HG02840 (cell line): ENCODE measurements at regions not wholly inside any gene's neighbourhood (a gene's known extent, or its start where the extent isn't known, plus 50 kb on each side); places are given as distances from the start of the nearest gene placed in this dataset.
A peak's percentile ranks its signal among the peaks of the same experiment; 100 is the strongest.

ENCODE experiments used
- ATAC-seq: cut with Tn5 transposase; IDR thresholded peaks from one replicate; pipeline ENCODE4 v1.9.1; 2021; ENCODE audit warnings: mild to moderate bottlenecking, moderate library complexity, moderate number of reproducible peaks; ENCODE audit not compliant: unreplicated experiment, low FRiP score

DNA sequence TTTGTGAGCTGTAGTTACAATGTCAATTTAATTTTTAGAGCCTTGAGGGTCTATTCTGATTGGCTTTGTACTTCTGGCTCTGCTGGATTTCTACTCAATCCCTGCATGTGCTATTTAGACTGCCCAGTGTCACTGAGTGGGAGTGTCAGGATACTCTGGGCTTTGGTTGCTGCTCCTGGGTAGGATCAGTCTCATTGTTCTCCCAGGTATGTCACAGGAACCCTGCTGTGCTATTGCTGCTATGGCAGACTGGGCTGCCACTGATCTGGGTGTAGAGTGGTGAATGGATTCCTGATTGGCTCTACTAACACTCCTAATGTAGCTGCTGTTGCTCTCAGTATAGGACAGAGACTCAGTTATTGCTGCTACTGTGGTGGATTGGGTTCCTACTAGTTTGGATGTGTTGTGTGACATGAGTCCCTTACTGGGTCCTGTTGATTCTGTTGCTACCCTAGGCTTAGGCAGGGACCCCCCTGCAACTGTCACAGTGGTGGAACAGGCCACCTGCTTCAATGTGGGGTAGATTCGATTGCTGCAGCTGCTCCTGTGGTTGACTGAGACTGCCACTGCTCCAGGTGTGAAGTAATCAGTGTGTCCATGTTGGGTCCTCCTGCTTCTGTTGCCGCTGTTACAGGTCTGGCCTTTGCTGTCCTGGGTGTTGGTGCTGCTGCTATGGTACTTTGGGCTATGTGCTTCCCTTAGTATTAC lies 707.8 kb upstream of the AMOT start:
- ATAC-seq, result no peak

DNA sequence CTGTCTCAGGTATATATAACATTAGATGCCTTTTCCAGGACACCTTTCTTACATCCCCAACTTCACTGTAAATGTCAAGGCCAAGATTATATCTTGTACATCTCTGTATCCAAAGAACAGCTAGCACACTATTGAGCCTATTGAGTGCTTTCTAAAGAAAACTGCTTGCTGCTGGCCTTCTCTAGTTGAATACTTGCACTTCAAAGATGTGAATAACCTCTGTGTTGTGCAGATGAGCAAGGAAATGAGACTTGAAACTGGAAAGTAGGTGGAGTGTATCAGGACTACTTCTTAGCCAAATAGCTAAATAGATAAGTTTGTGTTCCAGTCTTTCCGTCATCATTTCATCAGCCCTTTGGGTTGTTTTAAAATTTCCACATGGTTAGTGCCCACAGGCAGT lies 704.4 kb upstream of the AMOT start:
- no peak for ATAC-seq

DNA sequence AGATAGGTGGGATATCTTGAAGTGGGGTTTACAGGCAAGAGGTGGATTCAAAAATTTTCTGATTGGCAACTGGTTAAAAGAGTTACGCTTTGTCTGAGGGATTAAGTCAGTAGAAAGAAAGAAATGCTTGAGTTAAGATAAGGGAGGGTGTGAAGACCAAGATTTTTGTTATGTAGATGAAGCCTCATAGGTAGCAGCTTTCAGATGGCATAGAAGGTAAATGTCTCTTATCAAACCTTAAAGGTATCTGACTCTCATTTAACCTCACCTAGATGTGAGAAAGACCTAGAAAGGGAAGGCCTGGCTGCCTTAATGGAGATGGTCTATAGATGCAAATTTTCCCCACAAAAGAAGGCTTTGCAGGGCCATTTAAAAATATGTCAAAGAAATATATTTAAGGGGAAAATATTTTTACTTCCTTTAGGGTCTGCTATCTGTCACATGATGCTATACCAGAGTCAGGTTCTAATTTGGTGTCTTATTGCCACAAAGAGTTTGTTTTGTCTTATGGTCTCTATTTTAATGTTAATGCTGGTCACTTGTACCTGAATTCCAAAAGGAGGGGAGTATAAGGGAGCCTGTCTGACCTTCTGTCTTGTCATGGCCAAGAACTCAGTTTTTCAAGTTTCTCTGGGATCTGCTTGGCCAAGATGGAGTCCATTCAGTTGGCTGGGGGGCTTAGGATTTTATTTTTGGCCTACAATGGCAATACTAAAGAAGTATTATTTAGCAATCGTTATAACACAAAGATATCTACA lies 699.1 kb upstream of the AMOT start:
- no peak for ATAC-seq

DNA sequence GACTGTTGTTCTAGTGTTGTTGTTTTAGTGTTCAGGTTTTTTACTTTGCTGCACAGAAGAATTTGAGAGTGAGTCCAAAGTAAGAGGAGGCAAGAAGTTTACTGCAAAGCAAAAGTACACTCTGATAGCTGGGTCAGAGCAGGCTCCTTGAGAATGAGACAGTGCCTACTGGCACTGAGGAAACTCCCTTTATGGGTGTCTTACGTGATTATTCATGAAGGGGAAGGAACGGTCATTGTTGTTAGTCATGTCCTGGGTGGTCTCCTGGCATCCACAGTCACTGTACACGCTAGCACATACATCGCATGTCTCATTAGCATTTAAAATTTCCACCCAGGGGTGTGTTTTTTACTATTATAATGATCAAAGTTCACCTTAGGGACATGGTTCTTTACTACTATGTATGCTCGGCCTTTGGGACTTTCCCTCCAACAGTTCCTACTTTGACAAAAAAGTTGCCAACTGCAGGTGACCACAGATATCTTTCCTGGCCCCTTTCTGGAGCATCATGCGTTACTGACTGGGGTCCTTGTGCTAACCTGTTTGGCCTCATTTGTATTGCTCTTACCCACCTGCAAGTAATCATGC lies 688.9 kb upstream of the AMOT start:
- ATAC-seq, result no peak

DNA sequence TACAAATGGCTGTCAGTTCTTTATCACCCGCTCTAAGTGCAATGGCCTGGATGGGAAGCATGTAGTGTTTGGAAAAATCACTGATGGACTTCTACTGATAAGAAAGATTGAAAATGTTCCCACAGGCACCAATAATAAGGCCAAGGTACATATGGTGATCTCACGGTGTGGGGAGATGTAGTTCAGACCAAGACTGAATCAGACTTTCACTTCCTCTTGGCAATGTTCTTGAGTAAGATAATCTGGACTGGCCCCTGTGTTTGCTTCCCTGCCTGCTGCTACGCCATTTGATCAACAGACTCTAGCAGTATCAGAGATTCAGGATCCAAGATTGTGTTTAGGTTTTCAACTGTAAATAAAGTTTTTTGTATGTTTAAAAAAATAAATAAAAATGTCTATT lies 682.2 kb upstream of the AMOT start:
- peak; percentile 90 for ATAC-seq

DNA sequence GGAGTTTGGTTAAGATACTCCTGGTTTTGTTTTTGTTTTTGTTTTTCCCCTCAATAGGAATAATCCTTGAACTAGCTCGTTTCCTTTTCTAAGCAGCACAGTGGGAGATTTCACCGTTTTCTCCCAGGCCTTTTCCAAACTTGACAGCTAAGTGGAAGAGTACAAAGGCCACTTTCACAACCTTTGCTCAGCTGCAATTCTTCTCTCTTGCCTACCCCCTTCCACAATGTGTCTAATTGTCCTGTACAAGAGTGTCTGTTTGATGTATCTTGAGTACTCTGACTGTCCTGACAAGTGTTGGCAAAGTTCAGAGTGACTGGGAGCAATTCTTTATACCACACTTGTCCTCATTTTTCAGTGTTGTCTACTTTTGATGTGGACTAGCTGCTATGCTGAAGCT lies 674.3 kb upstream of the AMOT start:
- ATAC-seq, result no peak

DNA sequence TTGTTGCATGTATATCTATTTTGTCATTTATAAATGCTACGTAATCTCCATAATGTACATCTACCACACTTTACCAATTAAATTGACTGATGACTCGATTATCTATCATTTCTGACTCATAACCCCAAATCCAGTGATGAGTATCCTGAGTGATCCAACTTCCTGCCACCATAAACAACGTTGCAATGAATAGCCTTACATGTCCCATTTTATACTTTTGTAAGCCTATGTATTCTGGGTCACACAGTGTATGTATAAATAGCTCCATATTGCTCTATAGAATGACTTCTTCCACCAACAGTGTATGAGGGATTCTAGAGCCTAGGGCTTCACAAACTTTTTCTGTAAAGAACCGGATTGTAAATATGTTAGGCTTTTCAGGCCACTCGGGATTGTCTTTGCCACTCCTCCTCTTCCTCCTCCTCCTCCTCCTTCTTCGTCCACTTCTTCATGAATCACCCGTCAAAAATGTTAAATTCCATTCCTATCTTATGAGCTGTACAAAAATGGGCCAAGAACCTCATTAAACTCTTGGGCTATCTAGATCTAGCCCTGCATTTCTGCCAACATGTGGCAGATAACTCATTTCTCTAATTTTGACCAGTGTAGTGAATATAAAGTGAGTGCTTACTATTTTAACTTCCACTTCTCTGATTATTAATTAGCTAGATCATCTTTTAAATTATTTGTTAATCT lies 672.2 kb upstream of the AMOT start:
- ATAC-seq, result no peak

DNA sequence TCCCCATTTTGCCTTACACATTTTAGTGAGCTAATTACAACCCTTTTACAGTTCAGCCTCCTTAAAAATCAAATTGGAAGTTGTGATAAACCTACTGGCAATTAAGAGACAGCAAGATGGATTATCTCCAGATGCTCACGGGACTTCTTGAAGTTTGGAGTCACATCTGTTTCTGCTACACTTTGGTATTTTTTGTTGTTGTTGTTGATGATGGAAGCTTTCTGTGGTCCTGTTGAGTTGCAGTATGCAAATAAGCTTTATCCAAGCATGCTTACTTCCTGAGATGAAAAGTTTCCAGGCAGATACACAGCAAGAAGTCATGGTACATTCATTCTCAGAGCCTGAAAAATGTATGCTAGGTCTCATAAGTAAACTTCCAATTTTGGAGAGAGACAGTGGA lies 670.0 kb upstream of the AMOT start:
- ATAC-seq, result no peak

DNA sequence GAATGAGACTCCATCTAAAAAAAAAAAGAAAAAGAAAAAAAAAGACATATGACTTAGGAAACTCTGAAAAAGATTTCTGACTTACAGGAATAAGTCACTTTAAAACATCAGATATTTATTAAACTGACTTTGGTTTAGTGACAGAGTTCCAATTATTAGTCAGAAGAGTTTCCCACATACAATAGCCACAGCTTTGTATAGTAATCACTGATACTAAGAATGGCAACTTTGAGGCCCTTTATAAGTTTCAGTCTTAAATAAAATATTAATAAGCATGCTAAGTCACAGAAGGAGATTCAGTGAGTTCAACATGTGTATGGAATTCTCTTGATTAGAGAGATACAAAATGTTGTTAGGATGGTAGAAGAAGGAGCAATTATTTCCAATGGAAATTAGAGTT lies 652.3 kb upstream of the AMOT start:
- ATAC-seq, result no peak

DNA sequence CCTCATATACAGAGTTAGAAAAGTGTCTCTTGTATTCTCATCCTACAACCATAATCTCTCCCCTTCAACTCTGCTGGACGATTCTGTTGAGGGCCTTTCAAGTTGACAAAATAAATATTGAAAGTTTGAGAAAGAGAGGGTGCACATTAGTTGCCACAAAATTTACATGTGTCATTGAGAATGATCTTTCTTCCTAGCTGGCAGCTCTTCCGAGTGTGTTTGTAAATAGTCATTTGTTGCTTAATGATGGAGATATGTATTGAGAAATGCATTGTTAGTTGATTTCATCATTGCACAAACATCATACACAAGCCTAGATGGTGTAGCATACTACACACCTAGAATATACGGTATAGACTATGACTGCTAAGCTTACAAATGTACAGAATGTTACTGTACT lies 632.8 kb upstream of the AMOT start:
- ATAC-seq, result peak; percentile 75

DNA sequence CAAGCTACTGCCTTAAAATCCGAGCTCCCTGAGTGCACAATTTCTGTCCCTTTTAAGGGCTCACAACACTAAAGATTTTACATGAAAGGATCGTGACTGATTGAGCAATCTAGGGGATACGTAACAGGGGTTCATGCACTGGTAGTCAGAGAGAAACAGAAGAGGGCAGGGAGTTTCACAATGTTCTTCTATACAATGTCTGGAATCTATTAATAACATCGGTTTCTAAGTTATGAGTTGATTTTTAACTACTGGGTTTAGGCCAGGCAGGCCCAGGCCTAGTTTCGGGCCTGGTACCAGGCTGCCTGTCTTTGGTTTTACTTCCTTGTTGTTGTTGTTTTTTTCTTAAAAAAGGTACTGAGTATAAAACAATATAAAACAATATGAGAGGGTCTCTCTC lies 632.4 kb upstream of the AMOT start:
- peak; percentile 48 for ATAC-seq

DNA sequence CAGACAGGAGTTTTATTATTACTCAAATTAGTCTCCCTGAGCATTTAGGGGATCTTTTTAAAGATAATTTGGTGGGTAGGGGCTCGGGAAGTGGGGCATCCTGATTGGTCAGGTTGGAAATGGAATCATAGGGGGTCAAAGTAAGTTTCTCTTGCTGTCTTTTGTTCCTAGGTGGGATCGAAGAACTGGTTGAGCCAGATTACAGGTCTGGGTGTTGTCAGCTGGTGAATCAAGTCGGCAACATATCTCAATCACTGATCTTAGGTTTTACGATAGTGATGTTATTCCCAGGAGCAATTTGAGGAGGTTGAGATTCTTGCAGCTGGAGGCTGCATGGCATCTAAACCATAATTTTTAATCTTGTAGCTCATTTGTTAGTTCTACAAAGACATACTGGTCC lies 629.5 kb upstream of the AMOT start:
- no peak for ATAC-seq

DNA sequence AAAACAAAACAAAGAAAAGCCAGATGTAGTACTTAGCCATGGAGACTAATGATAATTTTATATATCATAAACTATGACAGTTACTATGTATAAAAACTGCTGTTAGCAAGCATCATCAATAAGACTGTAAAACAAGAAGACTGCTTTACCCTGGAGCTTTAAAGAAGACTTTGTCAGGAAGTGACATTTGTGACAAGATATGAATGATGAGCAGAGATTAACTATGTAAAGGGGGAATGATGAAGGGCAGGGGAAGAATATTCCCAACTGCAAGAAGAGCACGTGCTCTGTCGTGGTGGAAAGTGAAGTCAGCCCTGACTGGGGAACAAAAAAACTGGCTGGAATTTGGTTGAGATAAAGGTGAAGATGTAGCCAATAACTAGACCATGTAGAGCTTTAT lies 617.1 kb upstream of the AMOT start:
- ATAC-seq, result no peak

DNA sequence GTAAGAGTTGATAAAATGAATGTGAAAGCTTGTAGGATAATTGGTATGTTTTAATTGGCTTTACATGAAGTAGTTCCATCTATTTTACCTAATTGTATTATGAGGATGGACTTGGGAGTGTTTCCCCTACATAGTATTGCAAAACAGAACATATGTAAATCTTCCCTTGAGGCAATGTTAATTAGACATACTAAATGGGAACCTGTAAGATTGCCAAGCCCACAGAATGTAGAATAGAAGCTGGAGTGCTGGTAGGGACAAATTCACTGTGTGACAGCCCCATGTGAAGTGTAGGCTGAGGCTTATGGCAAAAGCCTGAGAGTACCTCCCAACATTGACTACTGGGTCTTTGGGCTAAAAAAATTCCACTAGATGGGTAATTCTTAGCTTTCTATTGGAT lies 615.0 kb upstream of the AMOT start:
- ATAC-seq, result no peak

DNA sequence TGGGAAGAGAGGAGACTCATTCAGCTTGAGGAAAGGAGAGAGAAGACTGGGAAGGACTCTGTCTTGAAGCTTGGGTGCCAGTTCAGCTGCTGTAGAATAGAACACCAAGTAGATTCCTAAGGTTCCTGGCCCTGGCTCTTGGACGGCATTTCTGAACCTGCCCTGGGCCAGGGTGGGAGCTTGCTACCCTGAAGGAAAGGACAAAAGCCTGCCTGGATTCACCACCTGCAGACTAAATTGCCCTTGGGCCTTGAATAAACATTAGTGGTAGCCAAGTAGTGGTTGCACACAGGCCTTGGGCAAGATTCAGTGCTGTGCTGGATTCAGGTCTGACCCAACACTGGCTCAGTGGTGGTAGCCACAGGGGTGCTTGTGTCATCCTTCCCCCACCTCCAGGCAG lies 588.4 kb upstream of the AMOT start:
- no peak for ATAC-seq

DNA sequence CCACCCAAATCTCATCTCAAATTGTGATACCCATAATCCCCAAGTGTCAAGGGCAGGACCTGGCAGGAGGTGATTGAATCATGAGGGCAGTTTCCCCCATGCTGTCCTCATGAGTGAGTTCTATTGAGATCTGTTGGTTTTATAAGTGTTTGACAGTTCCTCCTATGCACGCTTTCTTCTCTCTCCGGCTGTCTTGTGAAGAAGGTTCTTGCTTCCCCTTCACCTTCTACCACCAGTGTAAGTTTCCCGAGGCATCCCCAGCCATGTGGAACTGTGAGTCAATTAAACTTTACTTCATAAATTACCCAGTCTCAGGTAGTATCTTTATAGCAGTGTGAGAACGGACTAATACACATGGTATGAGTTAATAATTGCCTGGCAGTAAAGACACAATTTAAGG lies 581.7 kb upstream of the AMOT start:
- ATAC-seq, result no peak

DNA sequence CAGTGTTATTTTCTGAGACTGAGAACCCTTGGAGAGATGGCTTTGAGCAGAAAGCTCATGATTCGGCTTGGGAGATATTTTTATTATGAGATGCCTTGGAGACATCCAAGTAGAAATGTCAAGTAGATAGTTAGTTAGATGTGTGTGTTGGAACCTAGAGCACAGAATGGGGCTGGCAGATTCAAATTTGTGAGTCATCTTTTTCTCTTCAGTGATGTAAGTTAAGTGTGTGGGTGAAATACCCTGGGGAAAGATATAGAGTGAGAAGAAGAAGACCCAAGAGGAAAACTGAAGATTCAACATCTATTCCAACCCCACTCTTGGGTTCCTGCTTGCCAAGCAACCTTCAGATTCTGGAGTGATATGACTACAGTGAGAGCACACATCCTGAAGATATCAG lies 580.8 kb upstream of the AMOT start:
- no peak for ATAC-seq

DNA sequence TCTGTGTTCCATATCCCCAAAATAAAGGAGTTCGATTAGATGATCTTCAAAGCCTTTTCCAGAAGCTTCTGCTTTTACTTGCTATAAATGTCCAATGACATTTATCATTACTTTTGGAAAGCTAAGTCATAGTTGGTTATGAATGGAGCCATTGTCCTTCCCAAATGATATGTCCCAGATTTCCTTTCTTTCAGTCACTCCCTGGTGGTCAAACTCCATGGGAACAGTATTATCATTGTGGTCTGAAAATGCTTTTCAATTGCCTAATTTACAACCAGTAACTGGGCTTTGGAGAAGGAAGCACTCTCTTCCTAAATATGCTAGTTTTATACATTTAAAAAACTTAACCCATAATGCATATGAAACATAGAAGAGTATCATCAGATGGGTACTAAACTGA lies 571.5 kb upstream of the AMOT start:
- ATAC-seq, result no peak

DNA sequence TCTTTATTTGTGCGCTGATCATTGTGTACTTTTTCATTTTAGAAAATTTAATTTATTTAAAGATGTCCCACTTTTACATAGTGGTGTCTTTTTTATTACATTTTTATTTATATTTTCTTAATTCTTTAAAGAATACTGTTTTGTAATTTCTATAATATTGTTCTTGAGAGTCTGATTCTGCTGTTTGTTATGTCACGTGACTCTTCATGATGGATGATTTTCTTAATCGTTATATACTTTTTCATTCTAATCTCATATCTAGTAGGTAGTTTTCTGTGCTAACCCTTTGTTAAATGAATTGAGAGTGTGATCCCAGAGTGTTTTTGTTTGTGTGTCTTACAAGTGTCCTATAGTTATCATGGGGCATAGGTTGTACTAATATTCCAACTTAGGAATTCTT lies 568.2 kb upstream of the AMOT start:
- no peak for ATAC-seq

DNA sequence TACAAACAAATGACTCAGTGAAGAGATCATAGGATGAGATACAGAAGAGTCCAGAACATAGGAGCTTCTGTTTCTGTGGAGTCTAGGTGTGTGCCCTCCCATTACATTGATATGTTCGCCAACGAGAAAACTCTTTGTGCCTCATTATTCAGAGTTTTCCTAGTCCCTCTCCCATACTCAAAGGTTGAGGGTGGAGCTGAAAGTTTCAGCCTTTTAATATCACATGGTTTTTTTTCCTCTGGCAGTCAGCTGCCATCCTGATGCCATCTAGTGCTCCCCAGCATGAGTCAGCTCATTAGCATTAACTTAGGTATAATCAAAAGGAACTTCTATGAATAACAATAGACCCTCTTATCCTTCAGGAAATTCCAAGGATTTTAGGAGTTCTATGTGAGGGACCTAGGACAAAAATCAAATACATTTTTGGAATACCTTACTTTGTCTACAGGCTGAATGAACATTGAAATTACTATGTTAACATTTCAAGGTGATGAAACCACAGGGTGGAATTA lies 559.6 kb upstream of the AMOT start:
- no peak for ATAC-seq

DNA sequence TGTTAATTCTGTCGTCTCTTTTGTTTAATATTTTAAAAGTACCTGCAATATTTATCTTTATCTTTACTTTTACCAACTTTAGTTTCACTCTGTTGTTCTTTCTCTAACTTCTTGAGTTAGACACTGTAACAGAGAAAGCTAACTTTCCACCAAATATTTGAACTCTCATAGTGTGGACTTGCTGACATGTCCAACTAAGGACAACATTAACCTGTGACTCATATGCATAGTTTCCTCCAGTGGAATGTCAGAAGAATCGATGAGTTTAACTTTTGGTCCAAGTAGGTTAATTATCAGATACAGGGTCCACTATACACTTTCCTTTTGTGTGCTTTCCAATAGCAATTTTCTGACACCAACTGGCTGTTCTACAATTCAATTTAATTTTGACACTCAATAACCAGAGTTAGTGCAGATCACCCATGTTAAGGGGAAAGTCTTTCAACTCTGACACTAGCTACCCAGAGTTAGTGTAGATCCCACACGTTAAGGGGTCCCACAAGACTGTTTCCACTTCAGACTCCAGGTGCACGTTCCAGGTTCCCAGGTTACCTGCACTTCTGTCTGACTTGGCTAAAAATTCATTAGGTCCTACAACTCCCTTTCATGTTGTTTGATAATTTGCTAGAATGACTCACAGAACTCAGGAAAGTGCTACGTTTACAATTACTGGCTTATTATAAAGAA lies 559.0 kb upstream of the AMOT start:
- ATAC-seq, result no peak
